Chondrocyte (in vitro differentiated cells): ENCODE measurements at regions not wholly inside any gene's neighbourhood (a gene's known extent, or its start where the extent isn't known, plus 50 kb on each side); places are given as distances from the start of the nearest gene placed in this dataset.

Experiments
- DNase-seq: peaks from one replicate; pipeline ENCODE4 v3.0.0; 2021; ENCODE audit warnings: mixed read lengths, low spot score
- H3K27ac Mint-ChIP-seq: one replicate; pipeline ENCODE4 v1.8.0; 2021; ENCODE audit warnings: mild to moderate bottlenecking, moderate library complexity, mixed read lengths; ENCODE audit not compliant: unreplicated experiment
- H3K27me3 Mint-ChIP-seq: 2 replicates; pipeline ENCODE4 v1.8.0; 2021; ENCODE audit warnings: low read depth, mixed read lengths
- H3K36me3 Mint-ChIP-seq: 2 replicates; pipeline ENCODE4 v1.8.0; 2021; ENCODE audit warnings: low read depth, mixed read lengths
- H3K4me1 Mint-ChIP-seq: 2 replicates; pipeline ENCODE4 v1.8.0; 2021; ENCODE audit warnings: low read depth, mild to moderate bottlenecking, mixed read lengths
- H3K4me3 Mint-ChIP-seq: one replicate; pipeline ENCODE4 v1.8.0; 2021; ENCODE audit warnings: mild to moderate bottlenecking, moderate library complexity, mixed read lengths; ENCODE audit not compliant: unreplicated experiment
- H3K9me3 Mint-ChIP-seq: 2 replicates; pipeline ENCODE4 v1.8.0; 2021; ENCODE audit warnings: low read depth, mixed read lengths
- TF ChIP-seq, protein P1 (sequence below): fragments of 200-600 bp; sonication (generic); IDR thresholded peaks from 2 replicates; pipeline ENCODE4 v1.5.0; 2021; ENCODE audit warnings: antibody characterized with exemption, mild to moderate bottlenecking, moderate library complexity

DNA sequence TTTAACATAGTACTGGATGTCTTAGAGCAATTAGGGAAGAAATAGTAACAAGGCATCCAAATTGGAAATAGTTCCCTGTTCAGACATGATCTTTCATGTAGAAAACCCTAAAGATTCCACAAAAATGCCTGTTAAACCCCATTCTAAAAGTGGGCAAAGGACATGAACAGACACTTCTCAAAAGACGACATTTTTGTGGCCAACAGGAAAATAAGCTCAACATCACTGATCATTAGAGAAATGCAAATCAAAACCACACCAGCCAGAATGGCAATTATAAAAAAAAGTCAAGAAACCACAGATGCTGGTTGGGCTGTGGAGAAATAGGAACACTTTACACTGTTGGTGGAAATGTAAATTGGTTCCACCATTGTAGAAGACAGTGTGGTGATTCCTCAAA, 109.9 kb upstream of the MOCS1 start:
- Mint-ChIP-seq H3K9me3 (peaks cover 8% of the 10 kb centered on the region), H3K27me3 (peaks cover 32% of the 10 kb centered on the region), H3K36me3 (no peaks in the 10 kb centered on the region), H3K4me1 (no peaks in the 10 kb centered on the region), H3K27ac (no peak overlapping the region), H3K4me3 (no peak overlapping the region)
- no peak for DNase-seq
- TF ChIP-seq, protein P1, sequence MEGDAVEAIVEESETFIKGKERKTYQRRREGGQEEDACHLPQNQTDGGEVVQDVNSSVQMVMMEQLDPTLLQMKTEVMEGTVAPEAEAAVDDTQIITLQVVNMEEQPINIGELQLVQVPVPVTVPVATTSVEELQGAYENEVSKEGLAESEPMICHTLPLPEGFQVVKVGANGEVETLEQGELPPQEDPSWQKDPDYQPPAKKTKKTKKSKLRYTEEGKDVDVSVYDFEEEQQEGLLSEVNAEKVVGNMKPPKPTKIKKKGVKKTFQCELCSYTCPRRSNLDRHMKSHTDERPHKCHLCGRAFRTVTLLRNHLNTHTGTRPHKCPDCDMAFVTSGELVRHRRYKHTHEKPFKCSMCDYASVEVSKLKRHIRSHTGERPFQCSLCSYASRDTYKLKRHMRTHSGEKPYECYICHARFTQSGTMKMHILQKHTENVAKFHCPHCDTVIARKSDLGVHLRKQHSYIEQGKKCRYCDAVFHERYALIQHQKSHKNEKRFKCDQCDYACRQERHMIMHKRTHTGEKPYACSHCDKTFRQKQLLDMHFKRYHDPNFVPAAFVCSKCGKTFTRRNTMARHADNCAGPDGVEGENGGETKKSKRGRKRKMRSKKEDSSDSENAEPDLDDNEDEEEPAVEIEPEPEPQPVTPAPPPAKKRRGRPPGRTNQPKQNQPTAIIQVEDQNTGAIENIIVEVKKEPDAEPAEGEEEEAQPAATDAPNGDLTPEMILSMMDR: no peak

DNA sequence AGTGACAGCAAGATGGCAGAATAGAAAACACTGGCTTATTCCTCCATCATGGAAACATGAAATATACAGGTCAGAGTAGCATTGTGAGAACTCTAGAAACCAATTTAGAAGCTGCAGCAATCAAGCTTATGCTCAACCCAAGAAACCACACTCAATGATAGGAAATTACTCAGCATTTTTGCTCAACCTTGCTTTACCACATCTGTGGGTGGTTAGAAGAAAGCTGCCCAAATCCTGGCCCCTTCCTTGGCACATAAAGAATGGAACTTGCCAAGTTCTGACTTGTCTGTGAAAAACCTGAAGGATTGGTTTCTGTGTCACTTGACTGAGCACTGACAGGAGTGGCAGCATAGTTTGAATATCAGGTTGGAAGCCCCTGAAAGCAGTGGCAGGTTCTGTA, 108.0 kb upstream of the MOCS1 start:
- H3K4me3 Mint-ChIP-seq: no peak overlapping the region
- no peak for DNase-seq
- no peak overlapping the region for H3K27ac Mint-ChIP-seq
- H3K9me3 Mint-ChIP-seq: peaks cover 8% of the 10 kb centered on the region
- TF ChIP-seq, protein P1: no peak
- H3K36me3 Mint-ChIP-seq: no peaks in the 10 kb centered on the region
- peaks cover 22% of the 10 kb centered on the region for H3K27me3 Mint-ChIP-seq
- H3K4me1 Mint-ChIP-seq: no peaks in the 10 kb centered on the region

DNA sequence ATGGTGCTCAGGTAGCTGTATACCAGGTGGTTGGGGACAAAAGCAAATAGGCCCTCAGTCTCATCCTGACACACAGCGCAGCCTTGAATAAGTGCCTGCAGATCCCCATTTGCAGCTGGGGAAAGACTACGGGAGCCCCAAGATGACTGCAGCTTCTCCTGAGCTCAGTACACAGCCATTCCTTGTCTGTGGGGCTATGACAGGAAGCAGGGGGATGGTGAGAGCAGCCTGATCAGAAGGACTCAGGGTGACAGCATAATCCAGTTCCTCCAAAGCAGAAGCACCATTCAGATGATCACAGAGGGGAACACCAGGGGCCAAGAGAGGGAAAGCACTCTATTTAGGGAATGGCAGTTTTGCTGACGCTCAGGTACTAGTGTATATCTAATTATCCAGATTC, 104.8 kb upstream of the MOCS1 start:
- Mint-ChIP-seq H3K27me3 (peaks cover 17% of the 10 kb centered on the region), H3K27ac (no peak overlapping the region), H3K4me1 (no peaks in the 10 kb centered on the region), H3K36me3 (no peaks in the 10 kb centered on the region), H3K4me3 (no peak overlapping the region), H3K9me3 (peaks cover 8% of the 10 kb centered on the region)
- no peak for DNase-seq
- TF ChIP-seq, protein P1: no peak

DNA sequence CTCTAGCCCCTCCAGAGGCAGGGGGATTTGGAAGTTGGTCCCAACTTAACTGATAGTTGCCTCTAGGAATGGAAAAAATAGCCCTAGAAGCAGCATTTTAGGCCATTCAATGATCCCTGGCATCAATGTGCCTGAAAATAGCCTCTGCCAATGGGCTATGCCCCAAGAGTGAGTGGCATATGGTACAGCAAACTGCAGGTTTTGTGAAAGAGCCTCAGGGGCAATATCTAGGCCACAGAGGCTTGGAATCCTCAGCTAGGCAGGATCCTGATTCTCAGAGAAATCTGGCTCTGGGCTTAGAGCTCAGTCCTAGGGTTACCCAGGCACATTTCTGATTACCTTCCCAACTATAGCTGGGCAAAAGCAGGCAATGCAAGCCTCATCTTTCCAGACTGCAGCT, 104.4 kb upstream of the MOCS1 start:
- no peaks in the 10 kb centered on the region for H3K4me1 Mint-ChIP-seq
- H3K4me3 Mint-ChIP-seq: no peak overlapping the region
- H3K9me3 Mint-ChIP-seq: peaks cover 8% of the 10 kb centered on the region
- no peak overlapping the region for H3K27ac Mint-ChIP-seq
- H3K36me3 Mint-ChIP-seq: no peaks in the 10 kb centered on the region
- TF ChIP-seq, protein P1: no peak
- H3K27me3 Mint-ChIP-seq: peaks cover 13% of the 10 kb centered on the region
- DNase-seq: no peak

DNA sequence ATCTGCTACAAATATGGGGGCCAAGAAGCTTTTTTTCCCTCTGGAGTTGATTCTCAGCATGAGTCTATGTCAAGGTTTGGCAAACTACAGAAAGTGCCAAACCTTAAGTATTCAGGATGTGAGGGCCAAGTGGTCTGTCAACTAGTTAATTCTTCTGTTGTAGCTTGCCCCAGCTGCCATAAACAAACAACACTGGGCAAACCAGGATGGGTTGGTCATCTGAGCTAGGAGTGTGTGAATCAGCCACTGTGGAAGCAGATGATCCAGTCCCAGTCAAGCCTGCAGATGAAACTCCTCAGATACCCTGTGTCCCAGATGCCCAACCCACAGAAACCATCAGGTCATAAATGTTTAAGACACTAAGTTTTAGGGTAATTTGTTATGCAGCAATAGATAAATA, 103.0 kb upstream of the MOCS1 start:
- peaks cover 7% of the 10 kb centered on the region for H3K27me3 Mint-ChIP-seq
- no peaks in the 10 kb centered on the region for H3K4me1 Mint-ChIP-seq
- H3K36me3 Mint-ChIP-seq: no peaks in the 10 kb centered on the region
- peaks cover 8% of the 10 kb centered on the region for H3K9me3 Mint-ChIP-seq
- no peak for DNase-seq
- H3K4me3 Mint-ChIP-seq: no peak overlapping the region
- no peak overlapping the region for H3K27ac Mint-ChIP-seq
- TF ChIP-seq, protein P1: no peak
